Lower lobe of right lung (tissue), 2 donors: ENCODE measurements at regions not wholly inside any gene's neighbourhood (a gene's known extent, or its start where the extent isn't known, plus 50 kb on each side); places are given as distances from the start of the nearest gene placed in this dataset.
"Not testable (repeated sequence)": the region's sequence is repeated elsewhere in the genome, so short reads cannot be mapped to it uniquely, and the experiment has no call there.

Experiments
- ATAC-seq, 2 donors: fragments of 200-7000 bp; cut with Tn5 transposase; one replicate each; pipeline ENCODE4 v1.9.1; 2020 to 2022; ENCODE audit warnings: mild to moderate bottlenecking in 2 of 2, moderate library complexity in 2 of 2
- DNase-seq: peaks from one replicate; pipeline ENCODE4 v3.0.0-alpha.2; 2020
- H3K27ac ChIP-seq: fragments of 200-600 bp; one replicate; pipeline ENCODE4 v1.8.0; 2022
- H3K27me3 ChIP-seq: fragments of 200-600 bp; one replicate; pipeline ENCODE4 v1.8.0; 2022; ENCODE audit warnings: low read depth
- H3K36me3 ChIP-seq: fragments of 200-600 bp; one replicate; pipeline ENCODE4 v1.8.0; 2022; ENCODE audit warnings: mild to moderate bottlenecking
- H3K4me1 ChIP-seq: fragments of 200-600 bp; one replicate; pipeline ENCODE4 v1.8.0; 2022
- H3K4me3 ChIP-seq: fragments of 200-600 bp; one replicate; pipeline ENCODE4 v1.8.0; 2022; ENCODE audit warnings: mild to moderate bottlenecking
- H3K9me3 ChIP-seq: fragments of 200-600 bp; one replicate; pipeline ENCODE4 v1.8.0; 2022
- intact Hi-C: fragments of 100-400 bp; cut with DNase I; formaldehyde crosslinking; loops from one replicate; pipeline ENCODE4 v1.11.0; 2022
- TF ChIP-seq, protein P1 (sequence below): fragments of 200-600 bp; IDR thresholded peaks from one replicate; pipeline ENCODE4 v1.8.0; 2022; ENCODE audit warnings: antibody characterized with exemption, mild to moderate bottlenecking
- donor health status: DM: no; HTN: yes; CAD: no; lungs with severe emphysema.

DNA sequence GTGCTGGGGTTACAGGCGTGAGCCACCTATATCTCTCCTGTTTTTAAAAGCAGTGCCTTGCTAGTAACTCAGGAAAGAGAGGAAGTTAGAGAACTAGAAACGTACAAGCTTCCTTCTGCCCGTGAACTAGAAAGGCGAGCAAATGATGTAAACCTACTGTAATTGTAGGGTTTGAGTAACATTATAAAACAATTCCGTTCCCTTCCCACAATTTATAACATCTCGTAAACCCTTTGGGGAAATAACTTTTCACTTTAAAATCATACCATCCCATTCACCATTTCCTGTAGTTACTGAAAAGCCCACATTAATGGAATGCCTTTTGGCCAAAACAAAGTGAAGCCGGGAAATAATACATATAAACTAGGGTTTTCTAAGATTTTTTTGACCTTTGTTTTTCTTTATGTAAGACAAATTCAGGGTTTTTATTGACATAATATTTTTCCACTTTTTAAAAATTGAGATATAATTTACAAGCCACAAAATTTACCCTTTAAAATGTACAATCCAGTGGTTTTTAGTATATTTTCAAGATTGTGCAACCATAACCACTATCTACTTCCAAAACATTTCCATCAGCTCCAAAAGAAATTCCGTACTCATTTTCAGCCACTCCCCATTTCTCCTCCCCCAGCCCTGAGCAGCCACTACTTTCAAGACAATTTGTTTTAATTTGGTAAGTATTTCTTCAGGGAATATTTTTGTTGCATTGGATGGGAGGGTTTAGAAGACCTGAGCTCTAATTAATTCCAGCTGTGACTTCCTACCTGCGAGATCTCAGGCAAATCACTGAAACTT is 175.1 kb upstream of the PDE10A start:
- no peaks in the 10 kb centered on the region for H3K9me3 ChIP-seq
- peaks cover 15% of the 10 kb centered on the region for H3K4me1 ChIP-seq
- ATAC-seq = no peak
- no peaks in the 10 kb centered on the region for H3K36me3 ChIP-seq
- DNase-seq = no peak
- no peaks in the 10 kb centered on the region for H3K27me3 ChIP-seq
- no peak overlapping the region for H3K27ac ChIP-seq
- intact Hi-C loops = no loop called here
- H3K4me3 ChIP-seq = no peak overlapping the region
- TF ChIP-seq, protein P1, sequence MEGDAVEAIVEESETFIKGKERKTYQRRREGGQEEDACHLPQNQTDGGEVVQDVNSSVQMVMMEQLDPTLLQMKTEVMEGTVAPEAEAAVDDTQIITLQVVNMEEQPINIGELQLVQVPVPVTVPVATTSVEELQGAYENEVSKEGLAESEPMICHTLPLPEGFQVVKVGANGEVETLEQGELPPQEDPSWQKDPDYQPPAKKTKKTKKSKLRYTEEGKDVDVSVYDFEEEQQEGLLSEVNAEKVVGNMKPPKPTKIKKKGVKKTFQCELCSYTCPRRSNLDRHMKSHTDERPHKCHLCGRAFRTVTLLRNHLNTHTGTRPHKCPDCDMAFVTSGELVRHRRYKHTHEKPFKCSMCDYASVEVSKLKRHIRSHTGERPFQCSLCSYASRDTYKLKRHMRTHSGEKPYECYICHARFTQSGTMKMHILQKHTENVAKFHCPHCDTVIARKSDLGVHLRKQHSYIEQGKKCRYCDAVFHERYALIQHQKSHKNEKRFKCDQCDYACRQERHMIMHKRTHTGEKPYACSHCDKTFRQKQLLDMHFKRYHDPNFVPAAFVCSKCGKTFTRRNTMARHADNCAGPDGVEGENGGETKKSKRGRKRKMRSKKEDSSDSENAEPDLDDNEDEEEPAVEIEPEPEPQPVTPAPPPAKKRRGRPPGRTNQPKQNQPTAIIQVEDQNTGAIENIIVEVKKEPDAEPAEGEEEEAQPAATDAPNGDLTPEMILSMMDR = no peak

DNA sequence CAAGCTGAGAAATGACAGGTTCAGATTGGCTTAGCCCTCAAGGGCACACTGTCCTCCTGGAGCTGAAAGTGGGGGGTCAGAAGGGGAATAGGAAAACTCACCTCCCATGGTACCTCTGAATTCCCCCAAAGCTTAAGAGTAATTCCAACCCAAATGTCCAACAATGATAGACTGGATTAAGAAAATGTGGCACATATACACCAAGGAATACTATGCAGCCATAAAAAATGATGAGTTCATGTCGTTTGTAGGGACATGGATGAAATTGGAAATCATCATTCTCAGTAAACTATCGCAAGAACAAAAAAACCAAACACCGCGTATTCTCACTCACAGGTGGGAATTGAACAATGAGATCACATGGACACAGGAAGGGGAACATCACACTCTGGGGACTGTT is 173.6 kb upstream of the PDE10A start:
- H3K36me3 ChIP-seq, H3K27me3 ChIP-seq, H3K9me3 ChIP-seq, intact Hi-C loops, ATAC-seq, H3K4me3 ChIP-seq, DNase-seq, H3K27ac ChIP-seq: not testable (repeated sequence)
- peaks cover 15% of the 10 kb centered on the region for H3K4me1 ChIP-seq

DNA sequence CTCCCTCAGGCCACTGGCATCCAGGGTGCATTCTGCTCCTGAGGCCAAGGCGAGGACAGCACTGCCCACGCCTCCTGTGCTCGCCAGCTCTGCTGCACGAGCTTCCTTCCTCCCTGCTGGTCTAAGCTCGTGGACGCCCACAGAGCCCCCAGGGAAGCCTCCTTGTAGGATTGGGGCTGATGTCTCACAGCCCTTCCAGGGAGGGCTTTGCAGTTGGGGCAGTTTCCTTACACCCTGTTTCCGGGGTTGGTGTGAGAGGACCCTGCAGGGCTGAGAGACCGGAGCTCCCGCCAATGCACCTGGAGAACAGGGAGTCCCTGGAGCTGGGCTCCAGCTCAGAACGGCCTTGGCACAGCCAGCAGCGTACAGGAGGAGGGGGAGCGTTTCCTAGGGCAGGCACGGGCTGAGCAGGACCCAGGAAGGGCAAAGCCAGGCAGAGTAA is 172.4 kb upstream of the PDE10A start:
- H3K4me1 ChIP-seq = peaks cover 15% of the 10 kb centered on the region
- no peaks in the 10 kb centered on the region for H3K27me3 ChIP-seq
- DNase-seq (no peak), ATAC-seq (peak in 1 of 2 donors; percentile 4)
- no peak overlapping the region for H3K27ac ChIP-seq
- TF ChIP-seq, protein P1 = no peak
- H3K36me3 ChIP-seq = no peaks in the 10 kb centered on the region
- no peak overlapping the region for H3K4me3 ChIP-seq
- intact Hi-C loops = no loop called here
- no peaks in the 10 kb centered on the region for H3K9me3 ChIP-seq

DNA sequence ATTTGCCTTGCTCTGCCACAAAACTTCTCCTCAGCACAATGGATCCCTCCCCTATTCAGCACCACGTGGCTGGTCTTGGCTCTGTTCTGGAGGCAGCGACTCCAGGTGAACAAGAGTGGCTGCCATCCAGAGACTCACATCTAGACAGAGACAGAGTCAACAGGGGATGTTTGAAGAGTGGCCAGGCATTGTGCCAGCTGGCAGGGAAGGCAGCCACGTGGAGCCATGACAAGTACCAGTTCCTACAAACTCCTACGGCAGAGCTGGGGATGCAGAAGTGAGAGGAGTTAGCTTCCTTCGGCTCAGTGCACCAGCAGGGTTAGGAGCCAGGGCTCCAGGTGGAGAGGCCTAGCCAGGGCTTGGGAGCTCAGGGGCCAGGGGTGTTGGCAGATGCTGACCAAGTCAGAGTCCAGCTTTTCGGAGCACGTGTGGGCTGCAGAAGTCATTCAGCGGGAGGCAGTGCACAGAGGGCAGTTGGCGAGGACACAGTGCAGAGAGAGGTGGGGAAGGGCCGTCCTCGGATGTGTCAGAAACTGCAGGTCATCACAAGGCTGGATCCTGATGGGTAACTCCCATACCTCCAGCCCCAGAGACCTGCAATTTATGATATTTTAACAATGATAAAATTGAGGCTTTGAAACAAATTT is 171.7 kb upstream of the PDE10A start:
- Histone ChIP-seq H3K9me3 (no peaks in the 10 kb centered on the region), H3K4me3 (no peak overlapping the region), H3K27ac (no peak overlapping the region), H3K4me1 (peaks cover 15% of the 10 kb centered on the region), H3K36me3 (no peaks in the 10 kb centered on the region), H3K27me3 (no peaks in the 10 kb centered on the region)
- intact Hi-C loops = no loop called here
- peak; percentile 91 for DNase-seq
- ATAC-seq = peak; percentile 97 to 99
- TF ChIP-seq, protein P1 = no peak

DNA sequence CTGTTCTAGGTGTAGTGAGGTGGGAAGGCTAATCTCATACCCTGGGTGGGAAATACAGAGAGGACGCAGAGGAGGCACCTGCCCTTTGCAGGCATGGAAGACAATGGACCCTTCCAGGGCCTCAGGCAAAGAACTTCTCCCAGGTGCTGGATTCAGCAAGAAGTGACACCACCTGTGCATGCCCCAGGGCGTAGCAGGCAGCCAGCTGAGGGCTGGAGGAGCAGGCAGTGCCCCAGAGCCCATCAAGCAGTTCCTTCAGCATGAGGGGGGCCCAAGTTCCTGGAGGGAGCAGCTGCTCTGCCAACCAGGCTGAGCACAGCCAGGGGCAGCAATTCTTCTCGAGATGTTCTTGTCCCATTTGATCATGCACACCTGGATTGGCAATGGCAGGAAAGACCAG is 170.3 kb upstream of the PDE10A start:
- no peaks in the 10 kb centered on the region for H3K27me3 ChIP-seq
- no peak overlapping the region for H3K27ac ChIP-seq
- DNase-seq (no peak), ATAC-seq (no peak)
- TF ChIP-seq, protein P1 = no peak
- H3K4me1 ChIP-seq = peaks cover 15% of the 10 kb centered on the region
- no peaks in the 10 kb centered on the region for H3K36me3 ChIP-seq
- H3K4me3 ChIP-seq = no peak overlapping the region
- H3K9me3 ChIP-seq = no peaks in the 10 kb centered on the region
- intact Hi-C loops = no loop called here
